ENCODE measurements at regions not wholly inside any gene's neighbourhood (a gene's known extent, or its start where the extent isn't known, plus 50 kb on each side); places are given as distances from the start of the nearest gene placed in this dataset.
"Not testable (repeated sequence)": the region's sequence is repeated elsewhere in the genome, so short reads cannot be mapped to it uniquely, and the experiment has no call there.

GRCh38 chr4:34202154-34202553, 2042.2 kb downstream of the ARAP2 start:
- DNase-seq = no peak

GRCh38 chr4:34220601-34221000, 2023.7 kb downstream of the ARAP2 start:
- no peak for DNase-seq

DNA sequence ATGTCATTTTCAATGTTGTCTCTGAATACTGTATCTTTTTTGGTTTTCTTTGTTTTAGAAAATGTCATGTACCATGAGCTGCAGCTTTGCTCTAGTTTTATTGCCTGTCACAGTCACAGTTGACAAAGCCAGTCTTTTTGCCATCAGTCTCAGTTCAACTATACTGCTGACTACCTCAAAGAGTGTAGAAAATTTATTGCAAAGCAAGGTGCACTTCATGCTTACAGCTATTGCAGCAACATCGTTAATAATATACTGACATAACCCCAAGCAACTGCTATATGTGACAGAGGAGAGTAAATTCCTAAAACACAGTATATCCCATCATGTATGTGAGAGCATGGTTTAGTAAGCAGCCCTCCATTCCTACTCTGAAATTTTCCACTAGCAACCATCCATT, 2022.3 kb downstream of the ARAP2 start:
- DNase-seq = no peak

GRCh38 chr4:34236118-34236517, 2008.2 kb downstream of the ARAP2 start:
- no peak for DNase-seq

- no peak for DNase-seq
Observed at GRCh38 chr4:34245276-34245675, 1999.0 kb downstream of the ARAP2 start.

GRCh38 chr4:34250562-34250961, 1993.8 kb downstream of the ARAP2 start:
- DNase-seq = no peak

DNA sequence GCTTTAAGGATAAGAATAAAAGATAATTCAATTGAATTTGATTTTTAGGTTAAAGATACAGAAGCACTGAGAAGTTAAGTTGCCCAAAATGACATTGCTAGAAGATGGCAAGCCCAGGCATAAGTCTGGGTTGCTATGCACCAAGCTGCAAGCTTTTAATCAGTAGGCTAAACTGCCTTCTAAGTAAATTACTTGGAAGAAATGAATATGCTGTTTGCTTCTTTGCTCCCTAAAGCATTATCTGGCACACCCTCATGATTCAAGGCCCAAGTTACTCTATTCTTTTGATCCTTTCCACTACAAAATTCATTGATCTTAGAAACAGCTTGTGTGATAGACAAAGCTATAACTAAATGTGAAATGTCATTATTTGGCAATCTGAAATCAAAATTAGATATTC, 1991.1 kb downstream of the ARAP2 start:
- DNase-seq = no peak

DNA sequence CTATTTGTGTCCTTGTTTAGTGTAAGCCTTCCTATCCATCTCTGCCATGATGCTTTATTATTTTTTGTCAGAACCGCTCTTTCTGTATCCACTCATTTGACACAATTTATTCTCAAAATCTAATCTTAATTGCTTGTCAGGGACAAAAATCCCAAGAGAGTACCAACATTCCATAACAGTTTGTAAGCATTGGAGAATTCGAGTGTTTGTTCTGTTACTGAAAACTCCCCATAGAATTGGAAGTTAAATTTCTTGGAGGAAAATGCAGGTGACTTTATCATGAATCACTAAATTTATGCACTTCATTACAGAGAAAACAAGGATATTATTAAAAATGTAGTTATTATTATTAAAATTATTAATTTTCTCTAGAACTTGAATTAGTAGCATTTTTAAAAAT, 1986.1 kb downstream of the ARAP2 start:
- no peak for DNase-seq

DNA sequence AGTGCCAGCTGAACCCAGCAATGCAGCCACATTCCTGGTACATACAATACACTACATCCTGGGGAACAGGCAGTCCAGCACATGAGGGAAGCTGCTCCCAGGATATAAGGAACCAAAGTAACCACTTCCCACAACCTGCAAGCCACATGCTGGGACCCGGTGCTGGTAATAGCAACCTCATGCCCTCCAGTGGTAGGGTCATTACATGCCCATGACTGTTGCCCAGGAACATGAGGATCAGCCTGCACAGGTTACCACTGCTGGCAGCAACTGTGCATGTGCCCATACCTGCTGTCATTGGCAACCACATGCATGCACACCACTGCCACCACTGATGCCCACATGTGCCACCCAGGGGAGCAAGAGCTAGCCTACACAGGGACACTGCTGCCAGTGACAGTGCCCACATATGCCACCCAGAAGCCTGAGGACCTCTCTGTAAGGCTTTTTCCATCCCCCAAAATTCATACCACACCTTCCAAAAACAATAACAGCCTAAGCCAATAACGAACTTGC, 1982.5 kb downstream of the ARAP2 start:
- no peak for DNase-seq

- no peak for DNase-seq
Observed at GRCh38 chr4:34269613-34270012, 1974.7 kb downstream of the ARAP2 start.

- DNase-seq = no peak
Observed at GRCh38 chr4:34271479-34272355, 1972.6 kb downstream of the ARAP2 start.

DNA sequence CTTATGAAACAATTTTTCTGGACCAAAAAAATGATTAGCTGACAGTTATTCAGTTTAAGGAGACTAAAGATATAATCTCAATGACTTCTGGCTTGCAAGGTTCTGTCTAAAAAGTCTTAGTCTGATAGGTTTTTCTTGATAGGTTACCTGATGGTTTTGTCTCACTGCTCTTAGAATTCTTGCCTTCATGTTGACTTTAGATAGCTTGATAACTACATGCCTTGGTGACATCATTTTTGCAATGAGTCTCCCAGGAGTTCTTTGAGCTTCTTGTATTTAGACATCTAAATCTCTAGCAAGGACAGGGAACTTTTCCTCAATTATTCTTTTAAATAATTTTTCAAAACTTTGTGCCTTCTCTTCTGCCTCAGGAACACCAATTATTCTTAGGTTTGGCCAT, 1965.3 kb downstream of the ARAP2 start:
- DNase-seq = no peak

DNA sequence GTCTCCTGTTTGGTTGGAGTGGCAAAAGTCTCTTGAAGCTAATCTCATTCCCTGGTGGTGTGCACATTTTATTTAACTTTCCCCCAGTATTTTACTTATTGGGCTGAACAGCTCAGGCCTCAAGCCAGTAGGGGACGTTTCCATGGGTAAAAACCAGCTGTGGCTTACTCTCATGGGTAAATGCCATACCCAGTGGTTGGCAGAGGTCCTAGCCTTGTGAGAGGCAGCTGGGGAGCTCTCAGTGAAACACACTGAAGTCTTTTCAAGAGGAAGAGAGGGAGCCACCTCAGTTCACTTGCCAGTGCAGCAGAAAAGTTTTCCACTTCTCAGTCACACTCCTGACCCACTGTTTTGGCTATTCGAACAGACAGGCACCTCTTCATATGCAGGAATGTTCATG, 1964.2 kb downstream of the ARAP2 start:
- no peak for DNase-seq

GRCh38 chr4:34281826-34282225, 1962.5 kb downstream of the ARAP2 start:
- DNase-seq = no peak

- DNase-seq = no peak
Observed at GRCh38 chr4:34289489-34289888, 1954.8 kb downstream of the ARAP2 start.

- DNase-seq = no peak
Observed at GRCh38 chr4:34289962-34290361, 1954.4 kb downstream of the ARAP2 start.

DNA sequence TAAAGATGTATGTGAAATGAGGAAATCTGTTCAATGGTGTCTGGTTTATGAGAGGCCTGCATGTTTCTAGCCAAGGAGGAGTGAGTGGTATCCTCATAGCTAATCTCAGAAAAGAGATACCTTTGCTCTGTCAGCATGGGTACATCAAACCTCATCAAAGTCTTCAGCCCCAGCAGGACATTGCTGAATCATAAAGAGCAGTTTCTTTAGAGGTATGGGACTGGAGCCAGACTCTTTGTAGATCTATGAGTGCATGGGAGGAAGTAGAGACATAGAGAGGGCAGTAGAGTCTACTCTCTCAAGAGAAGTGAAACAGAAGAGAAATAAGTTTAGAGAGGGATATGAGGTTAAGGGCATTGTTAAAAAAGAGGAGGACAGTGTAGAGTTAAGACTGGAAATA, 1950.9 kb downstream of the ARAP2 start:
- no peak for DNase-seq

- DNase-seq = no peak
Observed at GRCh38 chr4:34309383-34309906, 1934.9 kb downstream of the ARAP2 start.

GRCh38 chr4:34318773-34319172, 1925.5 kb downstream of the ARAP2 start:
- no peak for DNase-seq

- no peak for DNase-seq
Observed at GRCh38 chr4:34323549-34324320, 1920.6 kb downstream of the ARAP2 start.

- no peak for DNase-seq
Observed at GRCh38 chr4:34328939-34329338, 1915.4 kb downstream of the ARAP2 start.

GRCh38 chr4:34335156-34335555, 1909.2 kb downstream of the ARAP2 start:
- not testable (repeated sequence) for DNase-seq

GRCh38 chr4:34335556-34335955, 1908.8 kb downstream of the ARAP2 start:
- not testable (repeated sequence) for DNase-seq

DNA sequence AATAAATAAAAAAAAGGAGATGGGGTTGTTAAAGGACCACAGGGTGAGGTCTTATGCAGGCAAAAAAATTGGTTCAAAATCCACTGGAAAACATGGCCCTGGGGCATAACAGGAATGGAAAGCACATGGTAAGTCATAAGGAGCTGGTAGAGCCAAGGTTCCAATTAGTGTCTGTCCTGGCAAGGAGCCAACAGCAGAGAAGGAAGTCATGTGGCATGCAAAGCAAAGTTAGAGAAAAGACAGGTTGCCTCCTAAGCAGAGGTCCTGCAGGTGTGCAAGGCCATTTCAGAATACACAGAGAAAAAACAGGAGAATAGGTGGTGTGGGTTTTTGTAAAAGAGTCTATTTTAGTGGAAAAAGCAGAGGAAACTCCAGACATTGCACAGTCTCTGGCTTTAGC, 1881.7 kb downstream of the ARAP2 start:
- no peak for DNase-seq

All from NCI-H1048 (cell line).